ENCODE measurements at regions not wholly inside any gene's neighbourhood (a gene's known extent, or its start where the extent isn't known, plus 50 kb on each side); places are given as distances from the start of the nearest gene placed in this dataset.
A peak's percentile ranks its signal among the peaks of the same experiment; 100 is the strongest.

DNA sequence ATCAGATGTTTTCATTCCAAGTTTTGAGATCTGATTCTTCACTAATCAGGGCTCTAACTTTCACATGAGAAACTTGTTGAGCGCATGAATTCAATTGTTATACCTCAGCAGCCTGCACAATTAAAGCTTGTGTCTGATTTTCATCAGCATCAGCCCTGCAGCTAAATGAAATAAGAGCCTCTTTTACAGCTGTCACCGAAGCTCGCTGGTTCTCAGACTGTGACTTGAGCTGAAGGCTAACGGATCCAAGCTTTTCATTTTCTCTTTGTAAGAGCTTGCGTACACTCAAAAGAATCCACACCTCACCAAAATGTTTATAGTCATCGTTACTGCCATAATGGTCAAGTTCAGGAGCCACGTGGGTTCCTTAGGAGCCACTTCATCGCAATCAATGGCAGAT is 65.5 kb upstream of the BEGAIN start:
- Histone ChIP-seq H3K9me3 (ENCODE audit: control insufficient read depth, low read length) (no peaks in the 10 kb centered on the region), H3K4me1 (ENCODE audit: control insufficient read depth, insufficient read depth, low read length) (no peaks in the 10 kb centered on the region), H3K27me3 (ENCODE audit: control insufficient read depth, insufficient read depth, low read length, poor library complexity, severe bottlenecking) (peaks cover 11% of the 10 kb centered on the region), H3K9ac (ENCODE audit: extremely low read depth, low read length, poor library complexity, severe bottlenecking) (no peak overlapping the region), H3K36me3 (ENCODE audit: control insufficient read depth, insufficient read depth, low read length) (no peaks in the 10 kb centered on the region), H3K27ac (ENCODE audit: low read depth, low read length) (no peak overlapping the region), H3K4me3 (ENCODE audit: low read length) (no peak overlapping the region)
- no peaks in the 10 kb centered on the region for H3K9me3 Mint-ChIP-seq
- H3K27ac Mint-ChIP-seq, result no peak overlapping the region
- H3K36me3 Mint-ChIP-seq (ENCODE audit: low read depth), result no peaks in the 10 kb centered on the region
- H3K4me3 Mint-ChIP-seq, result no peak overlapping the region
- 93 to 96% methylated on average over 7 to 8 of the region's 8 CpGs for WGBS, 2 experiments (ENCODE audit: insufficient coverage in 1 of 2, insufficient read length in 1 of 2)
- DNase-seq, result no peak
- H3K27me3 Mint-ChIP-seq (ENCODE audit: insufficient read depth), result peaks cover 21% of the 10 kb centered on the region
- TF ChIP-seq, protein P1, sequence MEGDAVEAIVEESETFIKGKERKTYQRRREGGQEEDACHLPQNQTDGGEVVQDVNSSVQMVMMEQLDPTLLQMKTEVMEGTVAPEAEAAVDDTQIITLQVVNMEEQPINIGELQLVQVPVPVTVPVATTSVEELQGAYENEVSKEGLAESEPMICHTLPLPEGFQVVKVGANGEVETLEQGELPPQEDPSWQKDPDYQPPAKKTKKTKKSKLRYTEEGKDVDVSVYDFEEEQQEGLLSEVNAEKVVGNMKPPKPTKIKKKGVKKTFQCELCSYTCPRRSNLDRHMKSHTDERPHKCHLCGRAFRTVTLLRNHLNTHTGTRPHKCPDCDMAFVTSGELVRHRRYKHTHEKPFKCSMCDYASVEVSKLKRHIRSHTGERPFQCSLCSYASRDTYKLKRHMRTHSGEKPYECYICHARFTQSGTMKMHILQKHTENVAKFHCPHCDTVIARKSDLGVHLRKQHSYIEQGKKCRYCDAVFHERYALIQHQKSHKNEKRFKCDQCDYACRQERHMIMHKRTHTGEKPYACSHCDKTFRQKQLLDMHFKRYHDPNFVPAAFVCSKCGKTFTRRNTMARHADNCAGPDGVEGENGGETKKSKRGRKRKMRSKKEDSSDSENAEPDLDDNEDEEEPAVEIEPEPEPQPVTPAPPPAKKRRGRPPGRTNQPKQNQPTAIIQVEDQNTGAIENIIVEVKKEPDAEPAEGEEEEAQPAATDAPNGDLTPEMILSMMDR (conservative IDR thresholded peaks at IDR 0.05), result no peak
- peaks cover 5% of the 10 kb centered on the region for H3K4me1 Mint-ChIP-seq

DNA sequence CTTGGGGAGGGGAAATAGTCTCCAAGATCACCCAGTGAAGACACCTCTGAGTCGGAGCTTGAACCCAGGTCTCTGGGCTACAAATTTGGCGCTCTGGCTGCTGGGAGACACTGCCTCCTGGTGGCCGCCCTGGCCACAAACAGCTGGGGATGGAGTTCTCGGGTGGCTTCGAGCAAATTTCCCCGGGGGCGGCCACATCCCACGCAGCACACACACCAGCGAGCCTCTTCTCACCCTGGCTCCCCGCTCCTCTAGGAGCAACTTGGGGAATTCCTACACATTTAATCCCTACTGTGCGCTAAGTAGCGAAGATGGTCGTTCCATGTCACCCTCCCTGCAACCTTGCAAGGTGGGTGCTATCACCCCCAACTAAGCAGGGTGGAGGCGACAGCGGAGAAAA is 66.2 kb upstream of the BEGAIN start:
- H3K9me3 ChIP-seq (ENCODE audit: control insufficient read depth, low read length), result no peaks in the 10 kb centered on the region
- H3K27ac ChIP-seq (ENCODE audit: low read depth, low read length), result no peak overlapping the region
- H3K27me3 Mint-ChIP-seq (ENCODE audit: insufficient read depth), result peaks cover 21% of the 10 kb centered on the region
- peaks cover 11% of the 10 kb centered on the region for H3K27me3 ChIP-seq (ENCODE audit: control insufficient read depth, insufficient read depth, low read length, poor library complexity, severe bottlenecking)
- DNase-seq, result peak; percentile 80
- H3K9ac ChIP-seq (ENCODE audit: extremely low read depth, low read length, poor library complexity, severe bottlenecking), result no peak overlapping the region
- 73 to 79% methylated on average over 12 to 15 of the region's 15 CpGs for WGBS, 2 experiments (ENCODE audit: insufficient coverage in 1 of 2, insufficient read length in 1 of 2)
- H3K4me1 Mint-ChIP-seq, result peaks cover 5% of the 10 kb centered on the region
- H3K9me3 Mint-ChIP-seq, result no peaks in the 10 kb centered on the region
- no peaks in the 10 kb centered on the region for H3K36me3 ChIP-seq (ENCODE audit: control insufficient read depth, insufficient read depth, low read length)
- no peak overlapping the region for H3K4me3 ChIP-seq (ENCODE audit: low read length)
- no peaks in the 10 kb centered on the region for H3K36me3 Mint-ChIP-seq (ENCODE audit: low read depth)
- H3K27ac Mint-ChIP-seq, result no peak overlapping the region
- TF ChIP-seq, protein P1 (conservative IDR thresholded peaks at IDR 0.05), result peak; percentile 89
- no peaks in the 10 kb centered on the region for H3K4me1 ChIP-seq (ENCODE audit: control insufficient read depth, insufficient read depth, low read length)
- no peak overlapping the region for H3K4me3 Mint-ChIP-seq

DNA sequence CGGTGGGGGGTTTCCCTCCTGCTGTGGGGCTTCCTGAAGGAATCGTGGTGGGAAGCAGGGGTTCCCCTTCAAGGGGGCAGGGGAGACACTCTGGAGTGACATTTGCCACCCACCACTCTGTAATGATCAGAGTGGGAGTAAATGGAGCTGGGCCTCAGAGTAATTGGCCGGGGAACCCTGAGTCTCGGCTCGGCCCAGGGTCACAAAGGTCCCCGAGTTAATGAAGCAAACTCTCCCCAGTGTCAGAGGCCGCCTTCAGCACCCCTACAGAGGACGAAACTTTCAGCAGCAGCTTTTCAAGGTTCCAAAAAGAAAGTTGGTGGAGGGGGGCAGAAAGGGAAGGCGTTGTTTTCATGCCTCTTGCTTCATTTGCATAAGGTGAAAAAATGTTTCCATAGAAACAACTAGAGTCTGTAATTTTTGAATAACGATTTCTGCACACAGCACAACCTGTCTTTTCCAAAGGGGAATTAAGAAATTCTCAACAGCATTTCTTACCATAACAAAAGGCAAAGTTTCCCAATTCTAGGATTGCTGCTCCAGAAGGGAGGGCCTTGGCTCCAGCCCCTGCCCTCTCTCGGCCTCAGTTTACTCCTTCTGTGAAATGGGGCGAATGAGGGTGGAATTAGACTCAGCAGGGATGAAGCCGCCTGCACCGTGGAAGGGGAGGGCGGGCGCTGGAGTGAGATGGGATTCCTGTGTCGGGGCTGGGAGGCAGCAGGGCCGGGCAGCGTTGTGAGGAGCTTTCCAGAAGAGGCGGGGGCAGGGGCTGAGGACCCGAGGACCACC is 67.0 kb upstream of the BEGAIN start:
- no peak overlapping the region for H3K9ac ChIP-seq (ENCODE audit: extremely low read depth, low read length, poor library complexity, severe bottlenecking)

More for the DNA sequence above, 67.0 kb upstream of the BEGAIN start:
- Mint-ChIP-seq H3K27me3 (ENCODE audit: insufficient read depth) (peaks cover 21% of the 10 kb centered on the region), H3K36me3 (ENCODE audit: low read depth) (no peaks in the 10 kb centered on the region), H3K4me3 (peak overlapping the region; percentile 14), H3K9me3 (no peaks in the 10 kb centered on the region), H3K4me1 (peaks cover 5% of the 10 kb centered on the region), H3K27ac (no peak overlapping the region)
- Histone ChIP-seq H3K27me3 (ENCODE audit: control insufficient read depth, insufficient read depth, low read length, poor library complexity, severe bottlenecking) (peaks cover 11% of the 10 kb centered on the region), H3K4me3 (ENCODE audit: low read length) (no peak overlapping the region), H3K27ac (ENCODE audit: low read depth, low read length) (no peak overlapping the region), H3K9me3 (ENCODE audit: control insufficient read depth, low read length) (no peaks in the 10 kb centered on the region), H3K36me3 (ENCODE audit: control insufficient read depth, insufficient read depth, low read length) (no peaks in the 10 kb centered on the region), H3K4me1 (ENCODE audit: control insufficient read depth, insufficient read depth, low read length) (no peaks in the 10 kb centered on the region)
- no peak for DNase-seq
- 62 to 80% methylated on average over 6 to 21 of the region's 21 CpGs for WGBS, 2 experiments (ENCODE audit: insufficient coverage in 1 of 2, insufficient read length in 1 of 2)
- TF ChIP-seq, protein P1 (conservative IDR thresholded peaks at IDR 0.05), result no peak
